HCT116 (cell line): ENCODE measurements at regions not wholly inside any gene's neighbourhood (a gene's known extent, or its start where the extent isn't known, plus 50 kb on each side); places are given as distances from the start of the nearest gene placed in this dataset.
"Not testable (repeated sequence)": the region's sequence is repeated elsewhere in the genome, so short reads cannot be mapped to it uniquely, and the experiment has no call there.

ENCODE experiments used
- ATAC-seq: fragments of 200-7000 bp; cut with Tn5 transposase; 2 replicates; pipeline ENCODE4 v1.9.1; 2020; ENCODE audit warnings: mild to moderate bottlenecking, moderate library complexity
- BruUV-seq: library from RNA; stranded (reverse); fragments of 400-500 nt; replicated peaks from 2 replicates; lab custom pipeline; 2021; lab: Mats Ljungman, UMichigan
- CTCF ChIA-PET: fragments of 300-600 bp; sonication (Branson Sonifier 250); formaldehyde crosslinking; loops from one replicate; lab custom pipeline; 2021; ENCODE audit warnings: antibody characterized with exemption; lab: Charles Lee
- POLR2A ChIA-PET: fragments of 300-600, 350-600 bp; sonication (Branson Sonifier 250); formaldehyde crosslinking; loops from one replicate; lab custom pipeline; 2021; ENCODE audit warnings: antibody characterized with exemption; lab: Charles Lee
- RAD21 ChIA-PET, 2 experiments: fragments of 300-600 bp; sonication (Branson Sonifier 250); formaldehyde crosslinking; loops; one replicate each; lab custom pipeline; 2023; ENCODE audit warnings: low total read pairs in 2 of 2; ENCODE audit not compliant: uncharacterized antibody in 2 of 2, unreplicated experiment in 2 of 2, low non-redundant PET in 1 of 2; lab: Charles Lee
- DNase-seq: peaks from one replicate; pipeline ENCODE4 v3.0.0-alpha.2; 2010; ENCODE audit warnings: low read depth, low spot score
- H2AFZ ChIP-seq: fragments of 200-600 bp; shearing (Covaris generic), sonication (generic); 2 replicates; pipeline ENCODE4 v1.6.1; 2017; ENCODE audit warnings: low read depth, mixed run types, mixed read lengths, antibody characterized with exemption, low read length; ENCODE audit not compliant: poor library complexity, severe bottlenecking
- H3K27ac ChIP-seq: 2 replicates; pipeline ENCODE4 v1.5.1; 2012; ENCODE audit warnings: low read depth, low read length
- H3K27me3 ChIP-seq: fragments of 200-600 bp; sonication (generic); 2 replicates; pipeline ENCODE4 v1.6.1; 2016; ENCODE audit warnings: mixed run types, low read length, mixed read lengths; ENCODE audit not compliant: insufficient read depth
- H3K36me3 ChIP-seq, 2 experiments: fragments of 200-500 bp in 1 of 2; fragments of 200-600 bp in 1 of 2; sonication (Bioruptor generic) in 1 of 2; sonication (generic) in 1 of 2; 2 replicates each; pipeline versions ENCODE4 v1.5.1 to v1.6.1; 2014 to 2016; ENCODE audit warnings: low read length in 2 of 2, inconsistent platforms in 1 of 2, mixed read lengths in 1 of 2, mixed run types in 1 of 2; ENCODE audit not compliant: insufficient read depth in 2 of 2, control insufficient read depth in 1 of 2
- H3K4me1 ChIP-seq, 2 experiments: fragments of 200-600 bp in 1 of 2; sonication (generic) in 1 of 2; 2 replicates each; pipeline versions ENCODE4 v1.5.1 to v1.6.1; 2012 to 2017; ENCODE audit warnings: low read length in 2 of 2, inconsistent platforms in 1 of 2, mild to moderate bottlenecking in 1 of 2, mixed read lengths in 1 of 2, mixed run types in 1 of 2, moderate library complexity in 1 of 2; ENCODE audit not compliant: insufficient read depth in 2 of 2, control insufficient read depth in 1 of 2
- H3K4me2 ChIP-seq: fragments of 200-600 bp; sonication (generic); 2 replicates; pipeline ENCODE4 v1.6.1; 2017; ENCODE audit warnings: mixed run types, low read length, mixed read lengths
- H3K4me3 ChIP-seq, 2 experiments: fragments of 200-600 bp in 1 of 2; sonication (generic) in 1 of 2; replicated peaks in 1 of 2; 2 replicates each; pipeline ENCODE4 v1.5.1; 2011 to 2016; ENCODE audit warnings: low read length in 2 of 2, control low read depth in 1 of 2, low read depth in 1 of 2, mild to moderate bottlenecking in 1 of 2, mixed read lengths in 1 of 2, mixed run types in 1 of 2
- H3K79me2 ChIP-seq: fragments of 200-600 bp; sonication (generic); 2 replicates; pipeline ENCODE4 v1.6.1; 2017; ENCODE audit warnings: mild to moderate bottlenecking, mixed run types, low read length, moderate library complexity, mixed read lengths; ENCODE audit not compliant: insufficient read depth
- H3K9ac ChIP-seq: fragments of 200-600 bp; sonication (generic); 2 replicates; pipeline ENCODE4 v1.6.1; 2016; ENCODE audit warnings: low read length, mixed read lengths
- H3K9me2 ChIP-seq: fragments of 200-600 bp; sonication (generic), shearing (Covaris generic); 2 replicates; pipeline ENCODE4 v1.6.1; 2017; ENCODE audit warnings: mixed run types, mild to moderate bottlenecking, moderate library complexity; ENCODE audit not compliant: insufficient read depth
- H3K9me3 ChIP-seq, 2 experiments: fragments of 200-500 bp in 1 of 2; fragments of 200-600 bp in 1 of 2; sonication (Bioruptor generic) in 1 of 2; sonication (generic) in 1 of 2; 2 replicates each; pipeline ENCODE4 v1.6.1; 2014 to 2017; ENCODE audit warnings: low read length in 2 of 2, mixed read lengths in 2 of 2, inconsistent platforms in 1 of 2, low read depth in 1 of 2, mild to moderate bottlenecking in 1 of 2, mixed run types in 1 of 2, moderate library complexity in 1 of 2; ENCODE audit not compliant: control insufficient read depth in 1 of 2, insufficient read depth in 1 of 2
- H4K20me1 ChIP-seq: fragments of 200-600 bp; sonication (generic), shearing (Covaris generic); 2 replicates; pipeline ENCODE4 v1.6.1; 2017; ENCODE audit warnings: mixed run types, mild to moderate bottlenecking, moderate library complexity; ENCODE audit not compliant: insufficient read depth
- CBX3 ChIP-seq: IDR thresholded peaks from 2 replicates; pipeline ENCODE4 v1.6.1; 2012; ENCODE audit warnings: low read depth
- FOSL1 ChIP-seq: IDR thresholded peaks from 2 replicates; pipeline ENCODE4 v1.6.1; 2012; ENCODE audit warnings: low read depth
- JUND ChIP-seq: IDR thresholded peaks from 2 replicates; pipeline ENCODE4 v1.6.1; 2012
- REST ChIP-seq: IDR thresholded peaks from 2 replicates; pipeline ENCODE4 v1.6.1; 2012; ENCODE audit warnings: low read depth
- intact Hi-C: fragments of 100-400 bp; cut with micrococcal nuclease; formaldehyde crosslinking; loops from 2 replicates; pipeline ENCODE4 v1.10.0; 2022

- peaks cover 51 to 55% of the 10 kb centered on the region in 2 experiments; a peak in 3 of 4 replicates for H3K36me3 ChIP-seq
- POLR2A ChIA-PET = no interaction called here
- TF ChIP-seq FOSL1 = no peak
These were observed 315.3 kb downstream of the TYW1 start for GRCh38 chr7:67311901-67312300.

GRCh38 chr7:67313213-67313612, 316.6 kb downstream of the TYW1 start:
- intact Hi-C loops = no loop called here
- ATAC-seq (no peak), DNase-seq (no peak)
- no TSS peak for BruUV-seq
- peaks cover 43 to 51% of the 10 kb centered on the region in 2 experiments; a peak in 3 of 4 replicates for H3K36me3 ChIP-seq
- H3K4me3 ChIP-seq = no peak overlapping the region
- POLR2A ChIA-PET = interaction anchor here (1.6 kb wide), 1 partner anchor 11 kb away, joined by 3 read pairs; no protein-coding TSS in a partner anchor
- no peaks in the 10 kb centered on the region; the same call in 1 of the 2 replicates for H3K79me2 ChIP-seq
- no peaks in the 10 kb centered on the region for H3K4me1 ChIP-seq
- CTCF ChIA-PET = no interaction called here
- H3K27ac ChIP-seq = no peak overlapping the region
- no peaks in the 10 kb centered on the region for H3K9me3 ChIP-seq
- no peak overlapping the region for H2AFZ ChIP-seq
- no peaks in the 10 kb centered on the region for H3K9me2 ChIP-seq
- no peak overlapping the region for H3K9ac ChIP-seq
- RAD21 ChIA-PET = no interaction called here
- no peaks in the 10 kb centered on the region for H4K20me1 ChIP-seq
- TF ChIP-seq CBX3 (no peak), JUND (no peak), REST (no peak)
- H3K27me3 ChIP-seq = no peaks in the 10 kb centered on the region
- H3K4me2 ChIP-seq = no peak overlapping the region

More at GRCh38 chr7:67311901-67312300, 315.3 kb downstream of the TYW1 start:
- Histone ChIP-seq H3K4me2 (no peak overlapping the region), H2AFZ (no peak overlapping the region), H3K9me3 (no peaks in the 10 kb centered on the region), H3K4me3 (no peak overlapping the region), H3K4me1 (no peaks in the 10 kb centered on the region), H4K20me1 (no peaks in the 10 kb centered on the region), H3K9me2 (no peaks in the 10 kb centered on the region), H3K27me3 (no peaks in the 10 kb centered on the region), H3K27ac (no peak overlapping the region), H3K9ac (no peak overlapping the region), H3K79me2 (peaks cover 7% of the 10 kb centered on the region; the same call in 1 of the 2 replicates)
- no TSS peak for BruUV-seq
- ChIA-PET RAD21 (no interaction called here), CTCF (no interaction called here)
- DNase-seq (no peak), ATAC-seq (no peak)
- intact Hi-C loops = no loop called here

GRCh38 chr7:67316902-67317301, 320.3 kb downstream of the TYW1 start:
- H3K4me2 ChIP-seq, intact Hi-C loops, H3K9ac ChIP-seq, H3K27ac ChIP-seq, H3K79me2 ChIP-seq, ATAC-seq, H3K4me3 ChIP-seq, H2AFZ ChIP-seq, CTCF ChIA-PET, H3K27me3 ChIP-seq, H3K9me3 ChIP-seq, POLR2A ChIA-PET, H3K9me2 ChIP-seq, H4K20me1 ChIP-seq, BruUV-seq, DNase-seq, RAD21 ChIA-PET, H3K4me1 ChIP-seq: not testable (repeated sequence)
- H3K36me3 ChIP-seq = peaks cover 12 to 16% of the 10 kb centered on the region in 2 experiments; a peak in 2 of 4 replicates
